ENCODE measurements at regions not wholly inside any gene's neighbourhood (a gene's known extent, or its start where the extent isn't known, plus 50 kb on each side); places are given as distances from the start of the nearest gene placed in this dataset.

GRCh38 chr19:27758626-27759505 is 1454.1 kb downstream of the UQCRFS1 start:
- Histone ChIP-seq H3K27ac (ENCODE audit: insufficient read depth in 1 of 2, low read depth in 1 of 2, low read length in 2 of 2, poor library complexity in 1 of 2, severe bottlenecking in 2 of 2) (no peak overlapping the region), H3K36me3 (ENCODE audit: control insufficient read depth in 4 of 4, insufficient read depth in 4 of 4, low read length in 3 of 4) (no peaks in the 10 kb centered on the region), H3K9me3 (ENCODE audit: control extremely low read depth in 1 of 5, control insufficient read depth in 4 of 5, insufficient read depth in 2 of 5, low read depth in 1 of 5, low read length in 4 of 5) (peaks cover 1 to 53% (median 24%) of the 10 kb centered on the region in 5 experiments), H3K4me3 (ENCODE audit: control insufficient read depth in 1 of 7, extremely low read depth in 1 of 7, insufficient read depth in 4 of 7, low read depth in 2 of 7, low read length in 6 of 7) (no peak overlapping the region), H3K4me1 (ENCODE audit: control extremely low read depth in 1 of 4, control insufficient read depth in 4 of 4, insufficient read depth in 4 of 4, low read length in 3 of 4) (no peaks in the 10 kb centered on the region), H3K27me3 (replicated peaks in 2 of 5; ENCODE audit: control insufficient read depth in 4 of 5, insufficient read depth in 5 of 5, low read length in 4 of 5) (no peaks in the 10 kb centered on the region)
- DNase-seq: no peak
- 79% methylated on average over 17 of the region's 18 CpGs for WGBS (ENCODE audit: insufficient coverage)
- ChIA-PET CTCF (no interaction called here), POLR2A (no interaction called here)

DNA sequence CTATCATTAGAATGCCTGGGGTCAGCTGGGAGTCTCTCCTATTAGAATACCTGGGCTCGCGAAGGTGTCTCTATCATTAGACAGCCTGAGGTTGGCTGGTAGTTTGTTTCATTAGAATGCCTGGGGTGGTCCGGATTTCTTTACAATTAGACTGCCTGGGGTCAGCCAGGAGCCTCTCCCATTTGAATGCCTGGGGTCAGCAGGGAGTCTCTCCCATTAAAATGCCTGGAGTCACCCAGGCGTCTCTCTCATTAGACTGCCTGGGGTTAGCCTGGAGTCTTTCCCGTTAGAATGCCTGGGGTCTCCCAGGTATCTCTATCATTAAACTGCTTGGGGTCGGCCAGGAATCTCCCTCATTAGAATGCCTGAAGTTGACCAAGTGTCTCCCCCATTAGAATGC is 1458.3 kb downstream of the UQCRFS1 start:
- Histone ChIP-seq H3K36me3 (ENCODE audit: control insufficient read depth in 4 of 4, insufficient read depth in 4 of 4, low read length in 3 of 4) (no peaks in the 10 kb centered on the region), H3K4me3 (ENCODE audit: control insufficient read depth in 1 of 7, extremely low read depth in 1 of 7, insufficient read depth in 4 of 7, low read depth in 2 of 7, low read length in 6 of 7) (no peak overlapping the region), H3K4me1 (ENCODE audit: control extremely low read depth in 1 of 4, control insufficient read depth in 4 of 4, insufficient read depth in 4 of 4, low read length in 3 of 4) (no peaks in the 10 kb centered on the region), H3K27me3 (replicated peaks in 2 of 5; ENCODE audit: control insufficient read depth in 4 of 5, insufficient read depth in 5 of 5, low read length in 4 of 5) (no peaks in the 10 kb centered on the region), H3K9me3 (ENCODE audit: control extremely low read depth in 1 of 5, control insufficient read depth in 4 of 5, insufficient read depth in 2 of 5, low read depth in 1 of 5, low read length in 4 of 5) (peaks cover 0 to 32% (median 10%) of the 10 kb centered on the region in 5 experiments), H3K27ac (ENCODE audit: insufficient read depth in 1 of 2, low read depth in 1 of 2, low read length in 2 of 2, poor library complexity in 1 of 2, severe bottlenecking in 2 of 2) (no peak overlapping the region)
- no peak for DNase-seq
- POLR2A ChIA-PET: no interaction called here
- 65% methylated on average over 6 of the region's 6 CpGs for WGBS (ENCODE audit: insufficient coverage)
- CTCF ChIA-PET: no interaction called here

DNA sequence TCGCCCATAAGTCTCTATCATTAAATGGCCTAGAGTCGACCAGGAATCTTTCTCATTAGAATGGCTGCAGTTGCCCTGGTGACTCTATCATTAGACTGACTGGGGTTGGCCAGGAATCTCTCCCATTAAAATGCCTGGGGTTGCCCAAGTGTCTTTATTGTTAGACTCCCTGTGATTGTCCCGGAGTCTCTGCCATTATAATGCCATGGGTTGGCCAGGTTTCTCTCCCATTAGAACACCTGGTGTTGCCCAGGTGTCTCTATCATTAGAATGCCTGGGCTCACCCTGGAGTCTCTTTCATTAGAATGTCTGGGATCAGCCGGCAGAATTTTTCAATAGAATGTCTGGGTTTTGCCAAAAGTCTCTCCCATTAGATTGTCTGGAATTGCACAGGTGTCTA is 1459.3 kb downstream of the UQCRFS1 start:
- Histone ChIP-seq H3K27me3 (replicated peaks in 2 of 5; ENCODE audit: control insufficient read depth in 4 of 5, insufficient read depth in 5 of 5, low read length in 4 of 5) (no peaks in the 10 kb centered on the region), H3K36me3 (ENCODE audit: control insufficient read depth in 4 of 4, insufficient read depth in 4 of 4, low read length in 3 of 4) (no peaks in the 10 kb centered on the region), H3K27ac (ENCODE audit: insufficient read depth in 1 of 2, low read depth in 1 of 2, low read length in 2 of 2, poor library complexity in 1 of 2, severe bottlenecking in 2 of 2) (no peak overlapping the region), H3K9me3 (ENCODE audit: control extremely low read depth in 1 of 5, control insufficient read depth in 4 of 5, insufficient read depth in 2 of 5, low read depth in 1 of 5, low read length in 4 of 5) (peaks cover 0 to 27% (median 6%) of the 10 kb centered on the region in 5 experiments), H3K4me3 (ENCODE audit: control insufficient read depth in 1 of 7, extremely low read depth in 1 of 7, insufficient read depth in 4 of 7, low read depth in 2 of 7, low read length in 6 of 7) (no peak overlapping the region), H3K4me1 (ENCODE audit: control extremely low read depth in 1 of 4, control insufficient read depth in 4 of 4, insufficient read depth in 4 of 4, low read length in 3 of 4) (no peaks in the 10 kb centered on the region)
- ChIA-PET POLR2A (no interaction called here), CTCF (no interaction called here)
- 85% methylated on average over 4 of the region's 4 CpGs for WGBS (ENCODE audit: insufficient coverage)
- no peak for DNase-seq

DNA sequence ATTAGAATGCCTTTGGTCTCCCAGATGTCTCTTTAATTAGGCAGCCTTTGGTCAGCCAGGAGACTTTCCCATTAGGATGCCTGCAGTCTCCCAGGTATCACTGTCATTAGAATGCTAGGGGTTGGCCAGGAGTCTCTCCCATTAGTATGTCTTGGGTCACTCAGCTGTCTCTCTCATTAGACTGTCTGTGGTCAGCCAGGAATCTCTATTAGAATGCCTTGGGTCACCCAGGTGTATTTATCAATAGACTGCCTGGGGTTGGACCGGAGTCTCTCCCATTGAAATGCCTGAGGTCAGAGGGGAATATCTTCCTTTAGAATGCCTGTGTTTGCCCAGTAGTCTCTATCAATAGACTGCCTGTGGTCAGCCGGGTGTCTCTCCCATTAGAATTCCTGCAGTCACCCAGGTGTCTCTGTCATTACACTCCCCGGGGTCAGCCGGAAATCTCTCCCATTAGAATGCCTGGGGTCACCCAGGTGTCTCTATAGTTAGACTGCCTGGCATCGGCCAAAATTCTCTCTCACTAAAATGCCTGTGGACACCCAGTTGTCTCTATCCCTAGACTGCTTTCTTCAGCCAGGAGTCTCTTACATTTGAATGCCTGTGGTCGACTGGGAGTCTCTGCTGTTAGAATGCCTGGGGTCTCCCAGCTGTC is 1460.3 kb downstream of the UQCRFS1 start:
- WGBS (ENCODE audit: insufficient coverage): 94% methylated on average over 6 of the region's 6 CpGs
- Histone ChIP-seq H3K36me3 (ENCODE audit: control insufficient read depth in 4 of 4, insufficient read depth in 4 of 4, low read length in 3 of 4) (no peaks in the 10 kb centered on the region), H3K27me3 (replicated peaks in 2 of 5; ENCODE audit: control insufficient read depth in 4 of 5, insufficient read depth in 5 of 5, low read length in 4 of 5) (no peaks in the 10 kb centered on the region), H3K27ac (ENCODE audit: insufficient read depth in 1 of 2, low read depth in 1 of 2, low read length in 2 of 2, poor library complexity in 1 of 2, severe bottlenecking in 2 of 2) (no peak overlapping the region), H3K9me3 (ENCODE audit: control extremely low read depth in 1 of 5, control insufficient read depth in 4 of 5, insufficient read depth in 2 of 5, low read depth in 1 of 5, low read length in 4 of 5) (peaks cover 0 to 24% (median 0%) of the 10 kb centered on the region in 5 experiments), H3K4me1 (ENCODE audit: control extremely low read depth in 1 of 4, control insufficient read depth in 4 of 4, insufficient read depth in 4 of 4, low read length in 3 of 4) (no peaks in the 10 kb centered on the region), H3K4me3 (ENCODE audit: control insufficient read depth in 1 of 7, extremely low read depth in 1 of 7, insufficient read depth in 4 of 7, low read depth in 2 of 7, low read length in 6 of 7) (no peak overlapping the region)
- ChIA-PET POLR2A (no interaction called here), CTCF (no interaction called here)
- no peak for DNase-seq

- ChIA-PET POLR2A (no interaction called here), CTCF (no interaction called here)
- no peak overlapping the region for H3K27ac ChIP-seq (ENCODE audit: insufficient read depth in 1 of 2, low read depth in 1 of 2, low read length in 2 of 2, poor library complexity in 1 of 2, severe bottlenecking in 2 of 2)
- peaks cover 0 to 27% (median 0%) of the 10 kb centered on the region in 5 experiments for H3K9me3 ChIP-seq (ENCODE audit: control extremely low read depth in 1 of 5, control insufficient read depth in 4 of 5, insufficient read depth in 2 of 5, low read depth in 1 of 5, low read length in 4 of 5)
- DNase-seq: no peak
- peaks cover 0 to 7% (median 2%) of the 10 kb centered on the region in 4 experiments for H3K4me1 ChIP-seq (ENCODE audit: control extremely low read depth in 1 of 4, control insufficient read depth in 4 of 4, insufficient read depth in 4 of 4, low read length in 3 of 4)
- H3K4me3 ChIP-seq (ENCODE audit: control insufficient read depth in 1 of 7, extremely low read depth in 1 of 7, insufficient read depth in 4 of 7, low read depth in 2 of 7, low read length in 6 of 7): no peak overlapping the region
- H3K27me3 ChIP-seq (replicated peaks in 2 of 5; ENCODE audit: control insufficient read depth in 4 of 5, insufficient read depth in 5 of 5, low read length in 4 of 5): no peaks in the 10 kb centered on the region
- 82% methylated on average over 2 of the region's 4 CpGs for WGBS (ENCODE audit: insufficient coverage)
- peaks cover 0 to 2% (median 0%) of the 10 kb centered on the region in 4 experiments for H3K36me3 ChIP-seq (ENCODE audit: control insufficient read depth in 4 of 4, insufficient read depth in 4 of 4, low read length in 3 of 4)
Observed at GRCh38 chr19:27751044-27751391, 1461.9 kb downstream of the UQCRFS1 start.

DNA sequence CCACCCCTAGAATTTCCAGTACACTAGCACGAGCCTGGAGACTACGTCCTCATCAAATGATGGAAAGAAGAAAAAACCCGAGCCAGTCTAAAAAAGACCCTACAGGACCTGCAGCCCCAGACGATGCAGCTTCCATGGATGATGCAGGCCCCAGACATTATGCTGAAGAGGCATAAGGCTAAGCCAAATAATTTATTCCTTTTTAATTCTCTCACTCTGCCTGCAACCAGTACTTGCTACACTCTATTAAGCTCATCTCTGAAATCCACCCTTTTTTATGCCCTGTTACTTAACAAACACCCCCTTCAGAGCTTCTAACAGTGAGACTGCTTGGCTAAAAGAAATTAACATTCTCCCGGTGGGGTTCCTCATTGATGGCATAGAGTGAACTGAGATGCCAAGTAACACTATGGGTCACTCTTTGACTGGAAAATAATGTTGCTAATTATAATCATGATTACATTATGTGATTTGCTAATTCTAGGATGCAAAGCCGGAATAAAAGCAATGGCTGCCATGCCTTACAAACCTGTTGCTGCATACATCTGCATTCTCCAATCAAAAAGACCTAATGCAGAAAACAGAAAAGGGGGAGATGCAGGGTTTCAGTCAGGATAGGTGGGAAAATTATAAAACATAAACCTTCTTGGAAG is 1462.4 kb downstream of the UQCRFS1 start:
- peaks cover 0 to 29% (median 0%) of the 10 kb centered on the region in 5 experiments for H3K9me3 ChIP-seq (ENCODE audit: control extremely low read depth in 1 of 5, control insufficient read depth in 4 of 5, insufficient read depth in 2 of 5, low read depth in 1 of 5, low read length in 4 of 5)
- H3K27ac ChIP-seq (ENCODE audit: insufficient read depth in 1 of 2, low read depth in 1 of 2, low read length in 2 of 2, poor library complexity in 1 of 2, severe bottlenecking in 2 of 2): no peak overlapping the region
- H3K36me3 ChIP-seq (ENCODE audit: control insufficient read depth in 4 of 4, insufficient read depth in 4 of 4, low read length in 3 of 4): peaks cover 0 to 6% (median 0%) of the 10 kb centered on the region in 4 experiments
- no peak overlapping the region for H3K4me3 ChIP-seq (ENCODE audit: control insufficient read depth in 1 of 7, extremely low read depth in 1 of 7, insufficient read depth in 4 of 7, low read depth in 2 of 7, low read length in 6 of 7)
- no peaks in the 10 kb centered on the region for H3K27me3 ChIP-seq (replicated peaks in 2 of 5; ENCODE audit: control insufficient read depth in 4 of 5, insufficient read depth in 5 of 5, low read length in 4 of 5)
- ChIA-PET CTCF (no interaction called here), POLR2A (no interaction called here)
- H3K4me1 ChIP-seq (ENCODE audit: control extremely low read depth in 1 of 4, control insufficient read depth in 4 of 4, insufficient read depth in 4 of 4, low read length in 3 of 4): peaks cover 0 to 7% (median 2%) of the 10 kb centered on the region in 4 experiments
- WGBS (ENCODE audit: insufficient coverage): 100% methylated on average over 4 of the region's 6 CpGs
- DNase-seq: no peak

Measured in common myeloid progenitor, CD34-positive (primary cell).